ENCODE measurements at regions not wholly inside any gene's neighbourhood (a gene's known extent, or its start where the extent isn't known, plus 50 kb on each side); places are given as distances from the start of the nearest gene placed in this dataset.

DNA sequence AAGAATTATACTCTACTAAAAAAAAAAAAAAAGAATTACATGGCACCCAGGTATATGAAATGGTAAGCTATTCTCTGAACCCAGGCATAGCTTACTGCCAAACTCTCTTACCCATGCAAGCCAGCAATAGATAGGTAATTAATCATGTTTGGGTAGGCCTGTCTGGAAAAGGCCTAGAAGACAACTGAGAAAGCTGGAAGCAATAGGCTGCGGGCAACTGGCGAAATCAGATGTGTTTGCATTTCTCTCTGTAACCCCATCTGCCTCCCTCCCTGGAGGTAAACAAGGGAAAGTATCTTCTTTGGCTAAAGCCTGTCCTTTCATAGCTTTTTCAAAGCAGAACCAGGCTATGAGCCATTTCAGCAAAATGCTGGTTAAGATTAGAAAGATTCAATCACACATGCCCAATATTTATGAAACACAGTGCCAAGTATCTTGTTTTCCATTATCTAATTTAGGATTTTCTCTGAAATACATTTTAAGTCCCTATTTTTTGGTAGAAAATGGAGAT, 934.8 kb upstream of the DDX18 start:
- H3K4me3 ChIP-seq = no peak overlapping the region
- no peak overlapping the region for H3K4me3 Mint-ChIP-seq
- no peaks in the 10 kb centered on the region for H3K4me1 ChIP-seq (ENCODE audit: insufficient read depth)
- H3K36me3 ChIP-seq (ENCODE audit: insufficient read depth) = no peaks in the 10 kb centered on the region
- peaks cover 4% of the 10 kb centered on the region; the same call in 1 of the 2 replicates for H3K9me2 ChIP-seq (ENCODE audit: insufficient read depth)
- H3K27ac ChIP-seq (ENCODE audit: low read depth) = no peak overlapping the region
- TF ChIP-seq EZH2 (IDR thresholded peaks at IDR 0.05; ENCODE audit: low read depth, unreplicated experiment) (no peak), EZH2phosphoT487 (IDR thresholded peaks at IDR 0.05; ENCODE audit: unreplicated experiment) (no peak), CREB1 (CRISPR knock-in tag; IDR thresholded peaks at IDR 0.05; ENCODE audit: low read depth) (no peak), ZNF114 (CRISPR knock-in tag; IDR thresholded peaks at IDR 0.05) (no peak), ZNF331 (CRISPR knock-in tag; IDR thresholded peaks at IDR 0.05; ENCODE audit: low read depth) (no peak), JUNB (IDR thresholded peaks at IDR 0.05; ENCODE audit: unreplicated experiment) (no peak), NANOG (IDR thresholded peaks at IDR 0.05; ENCODE audit: borderline replicate concordance) (no peak), STAT1 (IDR thresholded peaks at IDR 0.05; ENCODE audit: unreplicated experiment) (no peak), POLR2AphosphoS5 (IDR thresholded peaks at IDR 0.05; ENCODE audit: low read depth) (no peak)
- TF ChIP-seq, protein P1, sequence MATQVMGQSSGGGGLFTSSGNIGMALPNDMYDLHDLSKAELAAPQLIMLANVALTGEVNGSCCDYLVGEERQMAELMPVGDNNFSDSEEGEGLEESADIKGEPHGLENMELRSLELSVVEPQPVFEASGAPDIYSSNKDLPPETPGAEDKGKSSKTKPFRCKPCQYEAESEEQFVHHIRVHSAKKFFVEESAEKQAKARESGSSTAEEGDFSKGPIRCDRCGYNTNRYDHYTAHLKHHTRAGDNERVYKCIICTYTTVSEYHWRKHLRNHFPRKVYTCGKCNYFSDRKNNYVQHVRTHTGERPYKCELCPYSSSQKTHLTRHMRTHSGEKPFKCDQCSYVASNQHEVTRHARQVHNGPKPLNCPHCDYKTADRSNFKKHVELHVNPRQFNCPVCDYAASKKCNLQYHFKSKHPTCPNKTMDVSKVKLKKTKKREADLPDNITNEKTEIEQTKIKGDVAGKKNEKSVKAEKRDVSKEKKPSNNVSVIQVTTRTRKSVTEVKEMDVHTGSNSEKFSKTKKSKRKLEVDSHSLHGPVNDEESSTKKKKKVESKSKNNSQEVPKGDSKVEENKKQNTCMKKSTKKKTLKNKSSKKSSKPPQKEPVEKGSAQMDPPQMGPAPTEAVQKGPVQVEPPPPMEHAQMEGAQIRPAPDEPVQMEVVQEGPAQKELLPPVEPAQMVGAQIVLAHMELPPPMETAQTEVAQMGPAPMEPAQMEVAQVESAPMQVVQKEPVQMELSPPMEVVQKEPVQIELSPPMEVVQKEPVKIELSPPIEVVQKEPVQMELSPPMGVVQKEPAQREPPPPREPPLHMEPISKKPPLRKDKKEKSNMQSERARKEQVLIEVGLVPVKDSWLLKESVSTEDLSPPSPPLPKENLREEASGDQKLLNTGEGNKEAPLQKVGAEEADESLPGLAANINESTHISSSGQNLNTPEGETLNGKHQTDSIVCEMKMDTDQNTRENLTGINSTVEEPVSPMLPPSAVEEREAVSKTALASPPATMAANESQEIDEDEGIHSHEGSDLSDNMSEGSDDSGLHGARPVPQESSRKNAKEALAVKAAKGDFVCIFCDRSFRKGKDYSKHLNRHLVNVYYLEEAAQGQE (IDR thresholded peaks at IDR 0.05; ENCODE audit: unreplicated experiment) = no peak
- TF ChIP-seq, protein P2, sequence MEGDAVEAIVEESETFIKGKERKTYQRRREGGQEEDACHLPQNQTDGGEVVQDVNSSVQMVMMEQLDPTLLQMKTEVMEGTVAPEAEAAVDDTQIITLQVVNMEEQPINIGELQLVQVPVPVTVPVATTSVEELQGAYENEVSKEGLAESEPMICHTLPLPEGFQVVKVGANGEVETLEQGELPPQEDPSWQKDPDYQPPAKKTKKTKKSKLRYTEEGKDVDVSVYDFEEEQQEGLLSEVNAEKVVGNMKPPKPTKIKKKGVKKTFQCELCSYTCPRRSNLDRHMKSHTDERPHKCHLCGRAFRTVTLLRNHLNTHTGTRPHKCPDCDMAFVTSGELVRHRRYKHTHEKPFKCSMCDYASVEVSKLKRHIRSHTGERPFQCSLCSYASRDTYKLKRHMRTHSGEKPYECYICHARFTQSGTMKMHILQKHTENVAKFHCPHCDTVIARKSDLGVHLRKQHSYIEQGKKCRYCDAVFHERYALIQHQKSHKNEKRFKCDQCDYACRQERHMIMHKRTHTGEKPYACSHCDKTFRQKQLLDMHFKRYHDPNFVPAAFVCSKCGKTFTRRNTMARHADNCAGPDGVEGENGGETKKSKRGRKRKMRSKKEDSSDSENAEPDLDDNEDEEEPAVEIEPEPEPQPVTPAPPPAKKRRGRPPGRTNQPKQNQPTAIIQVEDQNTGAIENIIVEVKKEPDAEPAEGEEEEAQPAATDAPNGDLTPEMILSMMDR (conservative IDR thresholded peaks at IDR 0.05; ENCODE audit: low read depth in 2 of 2) = no peak
- TF ChIP-seq, protein P3, sequence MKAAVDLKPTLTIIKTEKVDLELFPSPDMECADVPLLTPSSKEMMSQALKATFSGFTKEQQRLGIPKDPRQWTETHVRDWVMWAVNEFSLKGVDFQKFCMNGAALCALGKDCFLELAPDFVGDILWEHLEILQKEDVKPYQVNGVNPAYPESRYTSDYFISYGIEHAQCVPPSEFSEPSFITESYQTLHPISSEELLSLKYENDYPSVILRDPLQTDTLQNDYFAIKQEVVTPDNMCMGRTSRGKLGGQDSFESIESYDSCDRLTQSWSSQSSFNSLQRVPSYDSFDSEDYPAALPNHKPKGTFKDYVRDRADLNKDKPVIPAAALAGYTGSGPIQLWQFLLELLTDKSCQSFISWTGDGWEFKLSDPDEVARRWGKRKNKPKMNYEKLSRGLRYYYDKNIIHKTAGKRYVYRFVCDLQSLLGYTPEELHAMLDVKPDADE (IDR thresholded peaks at IDR 0.05) = no peak
- TF ChIP-seq, protein P4, sequence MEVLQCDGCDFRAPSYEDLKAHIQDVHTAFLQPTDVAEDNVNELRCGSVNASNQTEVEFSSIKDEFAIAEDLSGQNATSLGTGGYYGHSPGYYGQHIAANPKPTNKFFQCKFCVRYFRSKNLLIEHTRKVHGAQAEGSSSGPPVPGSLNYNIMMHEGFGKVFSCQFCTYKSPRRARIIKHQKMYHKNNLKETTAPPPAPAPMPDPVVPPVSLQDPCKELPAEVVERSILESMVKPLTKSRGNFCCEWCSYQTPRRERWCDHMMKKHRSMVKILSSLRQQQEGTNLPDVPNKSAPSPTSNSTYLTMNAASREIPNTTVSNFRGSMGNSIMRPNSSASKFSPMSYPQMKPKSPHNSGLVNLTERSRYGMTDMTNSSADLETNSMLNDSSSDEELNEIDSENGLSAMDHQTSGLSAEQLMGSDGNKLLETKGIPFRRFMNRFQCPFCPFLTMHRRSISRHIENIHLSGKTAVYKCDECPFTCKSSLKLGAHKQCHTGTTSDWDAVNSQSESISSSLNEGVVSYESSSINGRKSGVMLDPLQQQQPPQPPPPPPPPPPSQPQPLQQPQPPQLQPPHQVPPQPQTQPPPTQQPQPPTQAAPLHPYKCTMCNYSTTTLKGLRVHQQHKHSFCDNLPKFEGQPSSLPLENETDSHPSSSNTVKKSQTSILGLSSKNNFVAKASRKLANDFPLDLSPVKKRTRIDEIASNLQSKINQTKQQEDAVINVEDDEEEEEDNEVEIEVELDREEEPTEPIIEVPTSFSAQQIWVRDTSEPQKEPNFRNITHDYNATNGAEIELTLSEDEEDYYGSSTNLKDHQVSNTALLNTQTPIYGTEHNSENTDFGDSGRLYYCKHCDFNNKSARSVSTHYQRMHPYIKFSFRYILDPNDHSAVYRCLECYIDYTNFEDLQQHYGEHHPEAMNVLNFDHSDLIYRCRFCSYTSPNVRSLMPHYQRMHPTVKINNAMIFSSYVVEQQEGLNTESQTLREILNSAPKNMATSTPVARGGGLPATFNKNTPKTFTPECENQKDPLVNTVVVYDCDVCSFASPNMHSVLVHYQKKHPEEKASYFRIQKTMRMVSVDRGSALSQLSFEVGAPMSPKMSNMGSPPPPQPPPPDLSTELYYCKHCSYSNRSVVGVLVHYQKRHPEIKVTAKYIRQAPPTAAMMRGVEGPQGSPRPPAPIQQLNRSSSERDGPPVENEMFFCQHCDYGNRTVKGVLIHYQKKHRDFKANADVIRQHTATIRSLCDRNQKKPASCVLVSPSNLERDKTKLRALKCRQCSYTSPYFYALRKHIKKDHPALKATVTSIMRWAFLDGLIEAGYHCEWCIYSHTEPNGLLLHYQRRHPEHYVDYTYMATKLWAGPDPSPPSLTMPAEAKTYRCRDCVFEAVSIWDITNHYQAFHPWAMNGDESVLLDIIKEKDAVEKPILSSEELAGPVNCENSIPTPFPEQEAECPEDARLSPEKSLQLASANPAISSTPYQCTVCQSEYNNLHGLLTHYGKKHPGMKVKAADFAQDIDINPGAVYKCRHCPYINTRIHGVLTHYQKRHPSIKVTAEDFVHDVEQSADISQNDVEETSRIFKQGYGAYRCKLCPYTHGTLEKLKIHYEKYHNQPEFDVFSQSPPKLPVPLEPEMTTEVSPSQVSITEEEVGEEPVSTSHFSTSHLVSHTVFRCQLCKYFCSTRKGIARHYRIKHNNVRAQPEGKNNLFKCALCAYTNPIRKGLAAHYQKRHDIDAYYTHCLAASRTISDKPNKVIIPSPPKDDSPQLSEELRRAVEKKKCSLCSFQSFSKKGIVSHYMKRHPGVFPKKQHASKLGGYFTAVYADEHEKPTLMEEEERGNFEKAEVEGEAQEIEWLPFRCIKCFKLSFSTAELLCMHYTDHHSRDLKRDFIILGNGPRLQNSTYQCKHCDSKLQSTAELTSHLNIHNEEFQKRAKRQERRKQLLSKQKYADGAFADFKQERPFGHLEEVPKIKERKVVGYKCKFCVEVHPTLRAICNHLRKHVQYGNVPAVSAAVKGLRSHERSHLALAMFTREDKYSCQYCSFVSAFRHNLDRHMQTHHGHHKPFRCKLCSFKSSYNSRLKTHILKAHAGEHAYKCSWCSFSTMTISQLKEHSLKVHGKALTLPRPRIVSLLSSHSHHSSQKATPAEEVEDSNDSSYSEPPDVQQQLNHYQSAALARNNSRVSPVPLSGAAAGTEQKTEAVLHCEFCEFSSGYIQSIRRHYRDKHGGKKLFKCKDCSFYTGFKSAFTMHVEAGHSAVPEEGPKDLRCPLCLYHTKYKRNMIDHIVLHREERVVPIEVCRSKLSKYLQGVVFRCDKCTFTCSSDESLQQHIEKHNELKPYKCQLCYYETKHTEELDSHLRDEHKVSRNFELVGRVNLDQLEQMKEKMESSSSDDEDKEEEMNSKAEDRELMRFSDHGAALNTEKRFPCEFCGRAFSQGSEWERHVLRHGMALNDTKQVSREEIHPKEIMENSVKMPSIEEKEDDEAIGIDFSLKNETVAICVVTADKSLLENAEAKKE (CRISPR knock-in tag; IDR thresholded peaks at IDR 0.05) = no peak
- no peaks in the 10 kb centered on the region for H3K9me3 Mint-ChIP-seq
- no peak for DNase-seq (ENCODE audit: low spot score)
- ATAC-seq = no peak
- H3K27ac Mint-ChIP-seq = no peak overlapping the region
- no peak overlapping the region for H2AFZ ChIP-seq
- no peaks in the 10 kb centered on the region for H3K27me3 Mint-ChIP-seq (ENCODE audit: insufficient read depth, low read depth, poor library complexity)
- H4K20me1 ChIP-seq (replicated peaks; ENCODE audit: insufficient read depth) = no peaks in the 10 kb centered on the region
- no peaks in the 10 kb centered on the region for H3F3A ChIP-seq (replicated peaks; ENCODE audit: low read depth)
- H3K27me3 ChIP-seq (ENCODE audit: insufficient read depth) = no peaks in the 10 kb centered on the region
- no peaks in the 10 kb centered on the region for H3K36me3 Mint-ChIP-seq (ENCODE audit: low read depth)
- no peak overlapping the region for H3K4me2 ChIP-seq
- no peaks in the 10 kb centered on the region for H3K4me1 Mint-ChIP-seq
- H3K79me2 ChIP-seq (replicated peaks; ENCODE audit: insufficient read depth) = no peaks in the 10 kb centered on the region
